Stimulated activated CD4-positive, alpha-beta T cell treated with anti-CD3 and anti-CD28 coated beads, Interleukin-1b, Interleukin-23, amount 100 ng/mL, for 48 hours (primary cell): ENCODE measurements at regions not wholly inside any gene's neighbourhood (a gene's known extent, or its start where the extent isn't known, plus 50 kb on each side); places are given as distances from the start of the nearest gene placed in this dataset.

Experiments
- DNase-seq: peaks from one replicate; pipeline ENCODE4 v3.0.0-alpha.2; 2020

DNA sequence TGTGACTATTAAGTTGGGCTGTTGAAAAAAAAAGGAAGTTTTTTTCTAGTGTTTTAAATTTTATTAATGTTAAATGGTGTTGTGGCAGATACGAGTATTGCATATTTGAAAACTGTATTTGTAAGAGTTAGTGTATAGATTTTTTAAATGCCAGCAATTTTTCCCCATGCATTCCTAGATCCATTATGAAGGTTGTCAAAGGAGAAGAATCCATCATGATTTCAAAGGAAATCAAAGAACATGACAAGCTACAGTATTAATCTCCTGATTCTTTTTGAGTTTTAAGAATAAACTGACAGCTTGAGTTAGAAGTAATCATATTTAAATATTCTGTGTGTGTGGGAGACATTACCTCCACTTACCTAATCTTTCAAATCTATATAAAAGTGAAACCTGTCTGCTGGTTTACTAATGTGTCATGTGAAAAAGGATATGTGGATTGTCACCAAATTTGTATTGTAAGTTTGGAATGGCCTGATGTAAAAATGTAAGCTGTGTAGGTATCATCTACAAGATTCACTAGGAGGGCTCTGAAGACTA is 111.0 kb upstream of the HS3ST5 start:
- DNase-seq: no peak

DNA sequence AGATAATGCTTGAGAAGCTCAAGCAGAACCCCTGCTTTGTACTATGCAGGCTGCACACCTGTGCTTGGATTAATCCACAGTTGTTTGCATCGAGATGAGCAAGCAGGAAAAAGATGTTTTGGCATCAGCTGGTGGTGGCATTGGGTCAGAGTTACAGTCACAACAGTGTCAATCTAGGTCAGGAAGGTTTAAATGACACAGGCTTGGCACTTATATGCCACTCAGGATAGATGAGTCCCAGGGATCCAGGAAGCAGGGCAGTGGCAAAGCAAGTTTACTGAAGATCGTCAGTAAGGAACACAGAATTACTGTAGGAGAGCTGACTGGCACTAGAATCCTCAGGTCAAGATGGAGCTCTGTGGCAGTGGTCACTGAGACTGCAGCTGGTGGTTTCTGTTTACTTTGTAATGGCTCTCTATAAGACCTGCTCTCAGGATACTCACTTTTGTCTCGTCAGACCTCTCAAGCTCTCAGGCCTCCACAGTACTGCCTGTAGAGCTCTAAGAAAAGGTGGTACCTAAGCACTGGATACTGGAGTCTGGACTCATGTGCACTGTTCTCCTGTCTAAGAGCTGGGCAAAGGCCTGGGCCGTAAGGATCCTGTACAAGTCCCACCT is 110.1 kb upstream of the HS3ST5 start:
- DNase-seq: no peak

DNA sequence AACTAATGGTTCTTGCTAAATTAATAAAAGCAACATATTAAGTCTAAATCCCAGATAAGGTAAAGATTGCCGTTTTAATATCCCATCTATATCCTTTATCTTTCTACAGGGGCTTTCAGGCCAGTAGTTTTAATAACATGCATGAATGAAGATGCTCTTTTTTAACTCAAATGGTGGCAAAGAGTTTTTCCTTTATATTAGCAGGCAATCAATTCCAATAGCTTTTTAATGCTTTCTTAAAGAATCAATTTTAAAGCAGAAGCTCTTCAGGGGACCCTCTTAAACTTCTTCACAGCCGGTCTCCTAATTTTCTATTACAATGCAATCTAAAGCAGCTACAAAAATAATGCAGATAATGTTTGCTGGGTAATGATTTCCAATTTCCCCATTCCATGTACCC is 107.8 kb upstream of the HS3ST5 start:
- DNase-seq: no peak

DNA sequence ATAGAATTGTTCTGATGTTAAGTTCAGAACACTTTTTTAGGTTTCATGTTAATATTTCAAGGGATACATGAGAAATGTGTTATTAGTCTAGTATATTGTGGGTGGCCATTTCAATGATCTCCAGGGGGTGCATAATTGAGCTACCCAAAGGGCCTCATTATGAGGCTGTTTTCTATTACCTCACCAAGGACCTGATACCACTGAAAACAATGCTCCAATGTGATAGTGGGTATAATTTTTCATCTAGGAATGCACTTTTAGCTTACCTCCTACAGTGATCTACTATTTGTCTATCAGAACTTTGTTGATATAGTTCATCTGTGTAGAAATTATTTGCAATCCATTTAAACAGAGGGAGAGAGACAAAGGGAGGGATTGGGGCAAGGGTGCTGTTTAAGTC is 106.8 kb upstream of the HS3ST5 start:
- DNase-seq: no peak

DNA sequence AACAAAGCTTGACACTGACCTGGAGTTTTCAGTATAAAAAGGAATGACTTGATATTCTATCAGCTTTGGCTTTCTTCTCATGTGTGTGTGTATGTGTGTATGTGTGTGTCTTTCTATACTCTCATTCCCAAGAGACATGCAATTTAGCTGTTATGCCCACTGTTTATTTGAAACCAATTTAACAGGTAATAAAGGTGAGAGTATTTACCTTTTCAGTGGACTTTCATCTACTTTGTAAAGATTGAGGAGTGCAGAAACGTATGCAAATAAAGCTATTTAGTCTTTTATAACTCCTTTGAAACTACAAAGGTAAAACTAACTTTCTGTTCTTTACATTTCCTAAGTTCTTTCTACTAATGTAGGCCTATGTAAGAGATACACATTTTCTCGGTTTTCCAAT is 103.5 kb upstream of the HS3ST5 start:
- DNase-seq: no peak

DNA sequence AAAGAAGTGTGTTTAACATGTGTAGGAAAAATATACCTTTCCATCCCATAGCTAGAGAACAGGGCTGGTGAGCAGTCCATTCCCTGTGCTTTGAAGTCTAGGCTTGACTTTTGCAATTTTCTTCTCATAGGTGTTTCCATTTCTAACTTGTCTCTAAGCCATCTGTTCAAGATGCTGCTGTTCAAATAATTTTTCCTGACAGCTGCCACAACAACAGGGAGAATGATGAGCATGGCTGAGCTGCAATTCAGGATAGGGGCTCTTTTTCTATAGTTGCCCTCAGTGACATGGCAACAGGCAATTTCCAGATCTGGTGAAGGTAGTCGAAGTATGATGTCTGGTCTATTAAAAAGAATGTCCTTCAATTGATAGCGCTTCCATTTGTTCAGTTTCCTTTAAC is 103.0 kb upstream of the HS3ST5 start:
- DNase-seq: no peak

DNA sequence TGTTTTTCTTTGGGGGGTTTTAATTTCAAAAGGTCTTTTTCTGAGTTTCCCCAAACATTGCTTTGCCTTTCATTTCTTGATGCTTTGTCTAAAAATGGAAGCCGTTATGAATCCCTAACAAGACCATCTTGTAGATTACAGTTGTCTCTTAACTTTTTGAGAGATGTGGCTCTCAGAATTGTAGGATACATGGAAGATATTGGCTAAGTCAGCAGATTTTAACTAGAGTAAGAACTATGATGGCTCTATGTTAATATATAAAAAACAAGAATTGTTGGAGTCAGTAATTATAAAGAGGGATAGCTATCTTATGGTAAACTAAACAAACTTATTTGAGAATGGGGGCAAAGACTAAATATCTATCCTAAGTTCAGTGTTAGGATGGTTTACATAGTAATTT is 96.6 kb upstream of the HS3ST5 start:
- no peak for DNase-seq

DNA sequence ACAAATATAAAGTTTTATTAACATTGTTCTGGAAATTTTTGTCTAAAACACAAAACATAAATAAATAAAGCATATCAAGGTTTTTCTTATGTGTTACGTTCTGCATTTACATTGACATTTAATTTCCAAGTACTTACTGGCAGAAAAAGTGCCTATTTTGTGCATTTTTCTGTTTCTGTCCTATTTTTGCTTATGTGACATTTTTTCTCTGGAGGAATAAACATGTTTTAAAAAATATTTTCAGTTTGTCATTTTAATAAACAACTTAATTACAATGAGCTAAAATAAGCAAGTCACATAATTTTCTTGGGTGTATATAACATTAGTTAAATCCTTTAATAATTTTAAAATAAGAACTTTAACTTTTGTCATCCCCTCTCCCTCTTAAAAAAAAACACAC is 94.4 kb upstream of the HS3ST5 start:
- DNase-seq: no peak

DNA sequence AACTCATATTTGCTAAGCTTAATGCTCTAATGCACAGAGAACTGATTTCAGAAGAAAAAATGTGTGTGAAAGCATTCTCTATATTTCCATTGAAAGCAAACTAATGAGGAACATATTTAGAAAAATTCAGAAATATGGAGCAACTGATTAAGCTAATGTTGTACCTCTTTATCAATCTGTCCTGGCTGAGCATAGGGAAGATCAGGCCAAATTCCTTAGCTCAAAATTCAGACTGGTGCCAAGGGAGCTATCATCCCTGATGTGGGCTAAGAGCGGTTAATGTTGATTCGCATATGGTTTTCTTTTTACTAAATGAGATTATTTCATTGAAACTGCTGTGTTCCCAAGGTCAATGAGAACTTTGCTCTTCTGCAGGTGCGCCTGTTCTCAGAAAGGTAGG is 93.9 kb upstream of the HS3ST5 start:
- DNase-seq: no peak

DNA sequence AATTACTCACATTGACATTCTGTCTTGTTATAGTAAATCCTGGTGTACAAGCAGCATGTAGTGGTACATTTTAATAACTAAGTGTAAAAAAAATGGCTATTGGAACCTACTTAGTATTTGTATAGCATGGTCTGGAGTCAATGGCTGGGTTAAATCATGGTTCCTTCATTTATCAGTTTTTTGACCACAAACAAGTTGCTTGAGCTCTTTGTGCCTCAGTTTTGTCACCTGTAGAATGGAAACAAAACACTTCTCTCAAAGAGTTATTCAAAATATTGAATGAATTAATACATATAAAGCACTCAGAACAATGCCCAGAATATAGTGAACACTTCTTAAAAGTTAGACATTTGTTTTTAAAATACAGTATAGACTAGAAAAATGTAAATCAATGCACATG is 93.2 kb upstream of the HS3ST5 start:
- no peak for DNase-seq

DNA sequence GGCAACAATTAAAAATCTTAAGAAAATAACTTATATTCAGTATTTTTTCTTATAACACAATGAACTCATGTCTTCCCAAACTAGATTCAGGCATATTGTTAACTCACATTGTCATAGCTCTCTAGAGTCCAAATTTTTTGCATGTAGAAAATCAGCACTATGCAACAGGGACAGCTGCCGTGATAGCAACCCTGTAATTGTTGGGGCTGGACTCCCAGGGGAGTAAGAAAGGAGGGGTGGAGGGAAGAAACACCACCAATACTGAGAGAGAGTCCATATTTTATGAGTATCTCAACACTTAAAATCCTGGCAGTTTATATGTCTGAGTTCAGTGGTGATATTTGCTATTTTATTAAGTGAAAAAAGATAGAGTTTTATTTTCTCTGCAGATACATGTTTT is 89.6 kb upstream of the HS3ST5 start:
- no peak for DNase-seq

DNA sequence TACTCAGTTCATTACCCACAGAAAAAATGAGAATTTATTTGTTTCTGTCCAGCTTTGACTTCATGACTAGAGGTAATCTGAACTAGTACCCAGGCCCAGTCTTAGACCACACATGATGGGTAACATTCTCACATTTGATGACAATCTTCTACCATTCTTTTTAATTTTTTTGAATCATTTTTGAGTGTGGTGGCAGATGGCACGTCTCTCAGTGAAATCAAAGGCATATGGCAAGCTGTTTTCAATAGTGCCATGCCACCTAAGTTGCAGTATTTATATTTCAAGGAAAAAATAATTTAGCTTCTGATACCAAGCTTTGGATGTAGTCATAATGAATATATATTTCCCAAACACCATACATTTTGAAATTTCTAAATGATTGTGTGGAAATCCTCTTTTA is 88.8 kb upstream of the HS3ST5 start:
- DNase-seq: no peak

DNA sequence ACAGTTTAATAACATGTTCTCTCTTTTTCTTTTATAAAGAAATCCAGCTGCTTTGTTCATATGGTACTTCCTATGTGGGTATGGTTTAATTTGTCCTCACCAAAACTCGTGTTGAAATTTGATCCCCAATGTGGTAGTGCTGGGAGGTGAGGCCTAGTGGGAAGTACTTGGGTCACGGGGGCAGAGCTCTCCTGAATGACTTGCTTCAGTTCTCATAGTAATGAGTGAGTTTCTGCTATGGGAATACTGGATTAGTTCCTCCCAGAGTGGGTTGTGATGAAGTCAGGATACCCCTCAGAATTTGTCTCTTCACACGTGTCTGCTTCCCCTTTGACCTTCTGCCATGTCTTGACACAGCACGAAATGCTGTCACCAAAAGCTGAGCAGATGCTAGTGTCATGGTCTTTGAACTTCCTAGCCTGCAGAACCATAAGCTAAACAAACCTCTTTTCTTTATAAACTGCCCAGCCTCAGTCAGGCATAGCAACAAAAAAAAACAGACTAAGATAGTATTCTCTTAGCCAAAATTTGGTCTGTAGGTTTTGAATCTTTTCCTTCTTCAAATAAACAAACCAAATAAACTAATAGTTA is 87.8 kb upstream of the HS3ST5 start:
- no peak for DNase-seq

DNA sequence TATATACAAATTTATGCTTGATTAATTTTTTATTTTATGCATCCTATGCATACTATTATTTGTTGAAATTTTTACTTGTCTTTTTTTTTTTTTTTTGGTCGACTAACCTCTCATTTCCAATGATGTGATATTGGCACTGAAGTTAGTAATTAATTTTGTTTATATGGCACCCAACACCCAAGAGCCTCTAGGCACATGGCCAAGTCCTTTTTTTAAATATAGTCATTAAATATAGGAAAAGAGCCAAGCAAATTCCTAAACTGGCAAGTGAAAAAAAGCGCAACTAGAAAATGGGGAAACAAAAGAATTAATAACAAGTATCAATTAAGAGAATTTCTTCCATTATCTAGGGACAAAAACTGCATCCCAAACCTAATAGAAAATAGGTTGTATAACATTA is 85.5 kb upstream of the HS3ST5 start:
- DNase-seq: no peak

DNA sequence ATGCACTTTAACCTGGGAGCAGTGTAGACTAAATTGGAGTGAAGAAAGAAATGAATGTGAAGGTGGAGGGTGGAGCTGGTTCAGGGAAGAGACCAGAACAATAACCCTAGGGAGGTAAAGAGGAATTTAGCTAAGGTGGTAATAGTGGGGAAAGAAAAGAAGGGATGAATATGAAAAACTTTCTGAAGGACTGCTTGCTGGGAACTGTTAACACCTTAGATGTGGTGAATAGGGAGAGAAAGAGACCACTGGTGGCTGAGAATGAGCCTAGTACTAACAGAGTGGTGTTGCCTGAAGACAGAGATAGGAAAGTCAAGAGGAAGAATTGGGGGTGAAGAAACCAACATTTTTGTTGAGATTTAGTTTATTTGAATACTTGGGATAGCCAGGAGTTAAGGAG is 78.4 kb upstream of the HS3ST5 start:
- DNase-seq: no peak

DNA sequence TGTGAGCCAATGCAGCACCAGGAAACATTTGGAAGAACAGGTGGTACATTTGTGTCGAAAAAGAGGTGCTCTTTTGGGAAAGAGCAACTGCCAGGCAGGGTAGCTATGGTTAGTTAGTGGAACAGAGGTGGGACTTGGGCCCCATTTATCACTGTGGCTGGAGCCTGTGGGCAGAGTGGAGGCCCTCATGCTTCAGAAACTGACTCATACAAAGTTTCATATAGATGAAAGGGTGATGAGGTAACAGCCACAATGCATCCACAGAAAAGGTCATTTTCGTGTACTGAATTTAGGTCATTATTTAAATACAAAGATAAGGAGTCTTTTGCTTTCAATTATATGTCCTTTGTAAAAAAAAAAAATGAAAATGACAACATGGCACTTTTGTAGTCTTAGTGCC is 76.4 kb upstream of the HS3ST5 start:
- DNase-seq: no peak

DNA sequence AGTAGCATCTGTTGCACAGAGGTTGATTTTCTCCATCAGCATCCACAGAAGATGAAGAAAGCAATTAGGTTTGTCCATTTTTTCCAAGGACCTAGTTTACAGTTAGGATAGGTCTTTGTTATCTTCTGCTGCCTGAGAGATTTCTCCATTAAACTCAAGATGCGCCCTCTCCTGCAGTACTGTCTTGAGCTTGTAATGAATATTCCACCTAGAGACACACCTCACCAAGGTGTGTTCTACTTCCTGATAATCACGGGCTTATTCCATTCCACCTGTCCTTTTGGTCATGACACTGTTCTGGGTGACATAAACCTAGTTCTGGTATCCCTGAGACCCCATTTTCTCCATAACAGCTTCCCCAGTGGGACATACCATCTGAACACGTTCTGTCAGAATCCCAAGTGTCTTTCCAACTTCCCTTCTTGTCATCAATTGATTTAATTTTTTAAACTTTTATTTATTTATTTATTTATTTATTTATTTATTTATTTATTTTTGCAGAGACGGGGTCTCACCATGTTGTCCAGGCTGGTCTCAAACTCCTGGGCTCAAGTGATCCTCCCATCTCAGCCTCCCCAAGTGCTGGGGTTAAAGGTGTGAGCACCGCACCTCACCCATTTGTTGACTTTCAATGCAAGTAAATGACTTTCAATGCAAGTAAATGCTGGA is 75.6 kb upstream of the HS3ST5 start:
- DNase-seq: no peak

DNA sequence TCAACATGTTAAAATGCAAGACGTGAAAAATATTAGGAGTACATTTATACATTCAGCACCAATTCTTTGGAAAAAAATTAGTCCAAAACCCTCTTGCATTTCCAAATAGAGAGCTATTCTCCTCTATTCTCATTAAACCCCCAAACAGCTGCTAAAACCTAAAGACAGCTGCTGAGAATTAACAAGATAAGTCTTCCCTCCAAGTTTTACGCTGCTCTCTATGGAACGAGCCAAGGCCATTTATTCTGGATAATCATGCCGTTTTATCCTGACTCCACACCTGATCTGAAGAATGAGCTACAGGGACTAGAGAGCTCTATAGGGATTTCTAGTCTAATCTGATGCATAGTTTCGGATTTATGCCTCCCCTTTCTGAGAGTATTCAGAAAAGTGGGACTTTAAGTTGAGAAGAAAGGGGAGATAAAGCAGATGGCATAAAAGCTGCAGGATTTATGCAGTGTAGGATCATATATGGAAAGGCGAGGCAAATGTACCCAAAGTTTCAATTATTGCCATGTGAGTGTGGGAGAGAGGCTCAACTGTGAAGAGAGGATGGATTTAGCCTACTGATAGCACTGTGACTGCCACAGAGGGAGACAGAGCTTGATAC is 64.7 kb upstream of the HS3ST5 start:
- DNase-seq: no peak

DNA sequence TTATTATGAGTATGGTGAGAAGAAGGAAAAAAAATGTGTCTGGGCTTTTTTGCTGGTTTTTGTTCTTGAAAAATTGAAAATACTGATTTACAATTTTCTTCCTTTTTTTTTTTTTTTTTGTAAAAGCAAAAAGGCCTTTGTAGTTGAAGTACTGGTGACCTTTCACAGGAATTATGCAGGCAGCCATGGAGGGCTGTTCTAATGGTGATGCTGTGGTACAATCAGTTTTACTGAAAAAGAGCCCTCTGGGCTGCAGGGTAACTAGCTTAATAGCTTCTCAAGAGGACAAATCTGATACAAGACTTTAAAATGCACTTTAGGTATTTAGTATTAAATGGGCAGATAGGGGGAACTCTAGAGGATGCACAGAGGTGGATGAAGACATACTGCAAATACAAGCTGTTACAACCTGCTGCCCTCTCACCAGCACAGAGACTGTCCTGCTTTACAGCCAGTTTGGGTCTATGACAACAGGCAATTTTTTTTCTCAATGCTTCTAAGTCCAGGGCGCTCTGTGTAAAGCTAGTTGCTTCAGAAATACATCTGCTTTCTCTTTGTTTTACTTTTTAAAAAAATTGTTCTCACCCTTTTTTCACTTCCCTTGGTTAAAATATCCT is 61.6 kb upstream of the HS3ST5 start:
- DNase-seq: no peak

DNA sequence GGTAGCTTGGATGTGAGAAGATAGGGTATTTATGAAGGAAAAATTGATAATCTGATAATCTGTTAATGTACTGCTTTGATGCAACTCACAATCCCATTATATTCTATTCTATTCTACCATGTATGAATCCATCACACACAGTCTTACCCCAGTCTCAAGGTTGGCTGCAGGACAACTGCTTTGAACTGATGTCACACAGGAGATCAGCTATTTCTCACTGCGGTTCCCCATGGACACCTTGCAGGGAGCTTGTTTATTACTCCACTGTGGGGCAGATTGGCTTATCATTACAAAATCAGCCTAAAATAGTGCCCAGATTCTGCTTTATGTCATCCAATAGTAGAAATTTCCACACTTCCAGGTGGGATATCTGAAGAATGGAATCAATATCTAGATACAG is 61.0 kb upstream of the HS3ST5 start:
- DNase-seq: no peak

DNA sequence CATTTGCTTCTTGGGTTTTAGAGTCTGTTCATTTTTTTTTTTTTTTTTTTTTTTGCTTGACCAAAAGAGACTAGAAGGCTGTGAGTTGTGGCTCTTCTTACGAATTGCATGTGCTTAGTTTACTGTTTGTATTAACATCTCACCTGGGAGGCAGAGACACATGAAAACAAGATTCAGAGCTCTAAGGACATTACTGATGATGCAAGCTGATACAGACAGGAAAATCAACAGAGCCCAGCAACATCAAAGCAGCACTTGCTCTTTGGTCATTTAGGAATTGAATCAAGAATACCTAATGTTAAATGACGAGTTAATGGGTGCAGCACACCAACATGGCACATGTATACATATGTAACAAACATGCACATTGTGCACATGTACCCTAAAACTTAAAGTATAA is 55.7 kb upstream of the HS3ST5 start:
- no peak for DNase-seq
